ENCODE measurements at regions not wholly inside any gene's neighbourhood (a gene's known extent, or its start where the extent isn't known, plus 50 kb on each side); places are given as distances from the start of the nearest gene placed in this dataset.

DNA sequence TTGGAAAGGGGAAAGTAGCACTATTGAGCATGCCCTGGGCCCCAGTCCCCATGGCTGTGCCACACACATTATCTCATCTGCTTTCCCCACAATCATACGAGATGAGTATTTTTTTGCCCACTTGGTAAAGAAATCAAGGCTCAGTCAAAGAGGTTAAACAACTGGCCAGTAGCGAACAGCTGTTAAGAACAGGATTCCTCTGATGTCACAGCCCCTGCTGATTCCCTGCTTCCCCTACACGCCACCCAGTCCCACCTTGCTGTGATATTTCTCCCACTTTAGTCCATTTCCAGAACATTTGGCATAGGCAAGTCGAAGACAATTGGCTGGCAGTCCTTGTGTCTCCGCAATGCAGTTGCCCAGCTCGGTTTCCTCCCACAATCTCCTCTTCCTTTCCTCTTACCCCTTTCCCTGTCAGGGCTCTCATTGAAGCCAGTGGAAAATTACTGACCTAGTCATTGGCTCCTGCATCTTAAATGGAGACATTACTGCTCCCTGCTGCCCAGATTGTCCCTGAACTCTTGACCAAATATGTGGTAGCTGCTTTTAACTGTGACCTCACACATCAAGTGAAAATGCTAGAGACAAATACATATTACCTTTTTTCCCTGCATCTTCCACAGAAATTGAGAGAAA, 56.5 kb upstream of the EEPD1 start:
- no peak for DNase-seq (ENCODE audit: low read depth)

DNA sequence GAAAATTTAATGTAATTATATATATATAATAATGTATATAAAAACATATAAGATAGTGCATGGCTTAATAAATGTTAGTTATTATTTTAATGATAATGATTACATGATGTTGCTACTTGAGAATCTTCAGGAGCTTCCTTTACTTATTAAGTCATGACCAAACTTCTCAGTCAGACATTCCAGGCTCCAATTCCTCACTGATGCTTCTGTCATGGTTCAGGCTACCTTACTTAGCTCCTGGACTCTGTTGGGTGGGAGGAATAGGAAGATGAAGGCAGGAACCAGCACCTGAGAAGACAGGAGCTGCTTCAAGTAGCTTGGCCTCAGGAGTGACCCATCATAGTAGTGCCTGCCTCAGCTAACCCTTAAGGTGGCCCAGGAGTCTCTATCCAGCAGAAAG, 55.0 kb upstream of the EEPD1 start:
- DNase-seq (ENCODE audit: low read depth) = no peak

DNA sequence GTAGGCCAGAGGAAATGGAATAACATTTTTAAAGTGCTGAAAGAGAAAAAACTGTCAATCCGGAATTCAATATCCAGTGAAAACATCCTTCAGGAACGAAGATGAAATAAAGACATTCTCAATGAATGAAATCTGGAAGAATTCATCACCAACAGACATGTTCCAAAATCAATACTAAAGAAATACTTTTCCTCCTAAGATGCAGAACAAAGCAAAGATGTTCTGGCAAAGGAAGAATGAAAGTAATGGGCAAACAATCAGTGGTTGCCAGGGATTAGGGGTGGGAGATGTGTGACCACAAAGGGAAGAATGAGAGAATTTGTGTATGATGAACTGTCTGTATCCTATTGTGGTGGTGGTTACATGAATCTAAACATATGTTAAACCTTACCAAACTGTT, 52.8 kb upstream of the EEPD1 start:
- DNase-seq (ENCODE audit: low read depth) = no peak

DNA sequence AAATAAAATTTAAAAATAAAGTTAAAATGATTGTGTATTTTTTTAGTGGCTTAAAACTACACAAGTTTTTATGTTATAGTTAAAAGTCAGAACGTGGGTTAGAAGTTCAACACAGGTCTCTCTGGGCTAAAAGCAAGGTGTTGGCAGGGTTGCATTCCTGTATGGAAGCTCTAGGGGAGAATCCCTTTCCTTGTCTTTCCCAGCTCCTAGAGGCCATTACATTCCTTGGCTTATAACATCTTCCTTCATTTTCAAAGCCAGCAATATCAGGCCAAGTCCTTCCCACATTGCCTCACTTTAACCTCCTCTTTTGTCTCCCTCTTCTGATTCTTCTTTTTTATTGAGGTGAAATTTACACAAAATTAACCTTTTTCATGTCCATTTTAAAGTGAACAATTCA, 52.4 kb upstream of the EEPD1 start:
- no peak for DNase-seq (ENCODE audit: low read depth)
